DMS53 (cell line): ENCODE measurements at regions not wholly inside any gene's neighbourhood (a gene's known extent, or its start where the extent isn't known, plus 50 kb on each side); places are given as distances from the start of the nearest gene placed in this dataset.

Experiments used
- DNase-seq: peaks from one replicate; lab custom pipeline; 2025; lab: John Stamatoyannopoulos, UW

DNA sequence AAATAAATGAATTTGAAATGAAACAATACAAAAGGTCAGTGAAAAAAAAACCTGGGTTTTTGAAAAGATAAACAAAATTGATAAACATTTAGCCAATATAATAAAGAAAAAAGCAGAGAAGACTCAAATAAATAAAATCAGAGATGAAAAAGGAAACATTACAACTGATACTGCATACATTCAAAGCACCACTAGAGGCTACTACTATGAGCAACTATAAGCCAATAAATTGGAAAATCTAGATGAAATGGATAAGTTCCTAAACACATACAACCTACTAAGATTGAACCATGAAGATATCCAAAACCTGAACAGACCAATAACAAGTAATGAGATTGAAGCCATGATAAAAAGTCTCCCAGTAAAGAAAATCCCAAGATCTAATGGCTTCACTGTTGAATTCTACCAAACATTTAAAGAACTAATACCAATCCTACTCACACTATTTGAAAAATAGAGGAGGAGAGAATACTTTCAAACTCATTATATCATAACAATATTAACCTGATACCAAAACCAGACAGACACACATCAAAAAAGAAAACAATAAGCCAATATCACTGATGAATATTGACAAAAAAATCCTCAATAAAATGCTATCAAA lies 80.8 kb upstream of the CERS6 start:
- peak; percentile 47 for DNase-seq

GRCh38 chr2:168378960-168379669 lies 77.0 kb upstream of the CERS6 start:
- no peak for DNase-seq

GRCh38 chr2:168380500-168380899 lies 75.6 kb upstream of the CERS6 start:
- DNase-seq = no peak

DNA sequence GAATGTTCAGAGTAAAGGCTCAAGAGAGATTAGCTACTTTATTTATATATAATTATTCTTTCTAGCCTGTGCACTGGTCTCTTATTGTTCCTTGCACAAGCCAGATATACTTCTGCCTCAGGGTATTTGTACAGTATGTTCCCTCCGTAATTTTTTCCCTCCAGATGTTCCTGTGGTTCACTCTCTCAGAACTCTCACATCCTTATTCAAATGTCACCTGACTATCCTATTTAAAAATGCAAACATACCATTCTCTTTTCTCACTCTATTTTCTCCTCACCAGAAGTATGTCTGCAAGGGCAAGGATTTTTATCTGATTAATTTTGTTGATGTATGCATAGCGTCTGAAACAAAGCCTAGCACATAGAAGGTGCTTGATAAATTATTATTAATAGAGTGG lies 64.0 kb upstream of the CERS6 start:
- no peak for DNase-seq

GRCh38 chr2:168392797-168393196 lies 63.3 kb upstream of the CERS6 start:
- DNase-seq = no peak

GRCh38 chr2:168394262-168394661 lies 61.8 kb upstream of the CERS6 start:
- DNase-seq = no peak

DNA sequence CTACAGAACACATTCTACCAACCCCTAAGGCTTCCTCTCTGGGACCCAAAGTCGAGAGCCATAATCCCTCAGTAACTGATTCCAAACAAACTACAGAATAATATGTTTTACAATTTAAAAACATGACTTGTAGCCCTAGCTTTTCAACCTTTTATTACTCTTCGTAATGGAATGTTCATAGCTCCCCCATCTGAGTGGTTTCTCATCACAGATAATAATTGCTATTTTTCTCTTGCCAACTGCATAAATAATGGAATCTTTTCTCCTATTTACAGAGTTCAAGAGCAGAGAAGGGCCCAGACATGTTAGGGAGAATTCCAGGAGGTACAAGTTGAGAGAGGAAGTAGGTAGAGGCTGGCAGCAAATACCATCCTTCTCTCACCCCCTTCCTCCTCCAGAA lies 59.9 kb upstream of the CERS6 start:
- no peak for DNase-seq

DNA sequence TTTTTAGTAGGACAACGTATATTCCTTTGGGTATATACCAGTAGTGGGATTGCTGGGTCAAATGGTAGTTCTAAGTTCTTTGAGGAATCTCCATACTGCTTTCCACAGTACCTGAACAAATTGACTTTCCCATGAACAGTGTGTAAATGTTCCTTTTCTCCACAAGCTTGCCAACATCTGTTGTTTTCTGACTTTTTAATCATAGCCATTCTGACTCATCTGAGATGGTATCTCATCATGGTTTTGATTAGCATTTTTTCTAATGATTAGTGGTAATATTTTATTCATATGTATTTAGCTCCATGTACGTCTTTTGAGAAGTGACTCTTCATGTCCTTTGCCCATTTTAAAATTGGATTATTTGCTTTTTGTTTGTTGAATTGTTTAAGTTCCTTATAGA lies 58.4 kb upstream of the CERS6 start:
- no peak for DNase-seq

GRCh38 chr2:168401048-168401556 lies 55.0 kb upstream of the CERS6 start:
- DNase-seq = no peak

GRCh38 chr2:168401771-168402170 lies 54.3 kb upstream of the CERS6 start:
- no peak for DNase-seq

- DNase-seq = no peak
Measured at GRCh38 chr2:168402531-168402930, 53.5 kb upstream of the CERS6 start.

GRCh38 chr2:168403736-168404135 lies 52.3 kb upstream of the CERS6 start:
- no peak for DNase-seq

DNA sequence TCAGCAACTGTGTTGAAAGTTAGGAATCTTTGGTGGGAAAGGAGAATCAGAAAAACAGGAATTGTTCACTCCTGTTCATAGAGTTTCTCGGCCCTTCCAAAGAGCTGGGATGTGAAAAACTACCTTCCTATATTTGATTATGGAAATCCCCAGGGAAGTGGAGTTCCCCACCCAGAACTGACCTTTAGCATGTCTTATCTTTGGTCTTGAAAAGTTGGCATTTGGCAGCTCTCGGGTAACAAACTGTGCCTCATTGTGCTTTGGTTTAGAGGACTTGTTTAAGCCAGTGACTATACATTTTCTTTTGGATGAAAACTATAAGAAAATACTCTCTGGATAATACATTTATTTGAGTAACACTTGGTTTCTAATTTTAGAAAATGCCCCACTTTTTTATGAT lies 51.3 kb upstream of the CERS6 start:
- no peak for DNase-seq
